ENCODE measurements at regions not wholly inside any gene's neighbourhood (a gene's known extent, or its start where the extent isn't known, plus 50 kb on each side); places are given as distances from the start of the nearest gene placed in this dataset.

DNA sequence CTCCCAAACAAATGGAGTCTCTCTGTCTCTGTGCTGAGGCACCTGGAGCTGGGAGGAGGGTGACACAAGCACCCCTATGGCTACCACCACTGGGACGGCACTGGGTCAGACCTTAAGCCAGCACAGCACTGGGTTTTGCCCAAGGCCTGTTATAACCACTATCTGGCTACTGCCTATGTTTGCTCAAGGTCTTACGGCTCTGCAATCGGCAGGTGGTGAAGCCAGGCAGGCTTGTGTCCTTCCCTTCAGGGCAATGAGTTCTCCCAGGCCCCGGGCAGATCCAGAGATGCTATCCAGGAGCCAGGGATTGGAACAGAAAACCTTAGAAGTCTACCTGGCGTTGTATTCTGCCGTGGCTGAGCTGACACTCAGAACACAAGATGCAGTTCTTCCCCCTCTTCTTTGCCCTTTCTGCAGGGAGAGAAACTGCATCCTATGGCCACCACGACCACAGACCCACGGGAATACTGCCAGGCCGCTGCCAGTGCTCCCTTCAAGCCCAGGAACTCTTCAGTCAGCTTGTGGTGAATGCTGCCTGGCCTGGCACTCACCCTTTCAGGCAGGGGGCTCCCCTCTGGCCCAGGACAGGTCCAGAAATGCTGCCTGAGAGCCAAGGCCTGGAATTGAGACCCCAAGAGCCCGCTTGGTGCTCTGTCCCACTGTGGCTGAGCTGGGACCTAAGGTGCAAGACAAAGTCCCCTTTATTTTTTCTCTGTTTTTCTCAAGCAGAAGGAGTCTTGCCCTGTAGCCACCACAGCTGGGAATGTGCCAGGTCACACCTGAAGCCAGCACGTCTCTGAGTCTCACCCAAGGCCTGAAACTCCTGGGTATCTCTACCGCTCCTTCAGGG, 67.0 kb upstream of the FRMD1 start:
- TF ChIP-seq, protein P1, sequence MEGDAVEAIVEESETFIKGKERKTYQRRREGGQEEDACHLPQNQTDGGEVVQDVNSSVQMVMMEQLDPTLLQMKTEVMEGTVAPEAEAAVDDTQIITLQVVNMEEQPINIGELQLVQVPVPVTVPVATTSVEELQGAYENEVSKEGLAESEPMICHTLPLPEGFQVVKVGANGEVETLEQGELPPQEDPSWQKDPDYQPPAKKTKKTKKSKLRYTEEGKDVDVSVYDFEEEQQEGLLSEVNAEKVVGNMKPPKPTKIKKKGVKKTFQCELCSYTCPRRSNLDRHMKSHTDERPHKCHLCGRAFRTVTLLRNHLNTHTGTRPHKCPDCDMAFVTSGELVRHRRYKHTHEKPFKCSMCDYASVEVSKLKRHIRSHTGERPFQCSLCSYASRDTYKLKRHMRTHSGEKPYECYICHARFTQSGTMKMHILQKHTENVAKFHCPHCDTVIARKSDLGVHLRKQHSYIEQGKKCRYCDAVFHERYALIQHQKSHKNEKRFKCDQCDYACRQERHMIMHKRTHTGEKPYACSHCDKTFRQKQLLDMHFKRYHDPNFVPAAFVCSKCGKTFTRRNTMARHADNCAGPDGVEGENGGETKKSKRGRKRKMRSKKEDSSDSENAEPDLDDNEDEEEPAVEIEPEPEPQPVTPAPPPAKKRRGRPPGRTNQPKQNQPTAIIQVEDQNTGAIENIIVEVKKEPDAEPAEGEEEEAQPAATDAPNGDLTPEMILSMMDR (IDR thresholded peaks at IDR 0.05), result no peak
- TF ChIP-seq ZFX (IDR thresholded peaks at IDR 0.05; ENCODE audit: borderline replicate concordance), result no peak
